Lower leg skin (tissue), 4 donors: ENCODE measurements at regions not wholly inside any gene's neighbourhood (a gene's known extent, or its start where the extent isn't known, plus 50 kb on each side); places are given as distances from the start of the nearest gene placed in this dataset.

ENCODE experiments used
- DNase-seq, 2 donors: peaks; one replicate each; pipeline ENCODE4 v3.0.0-alpha.2; 2019; ENCODE audit warnings: low spot score in 2 of 2
- H3K4me3 ChIP-seq: fragments of 200-600 bp; sonication (generic); 2 replicates; pipeline ENCODE4 v1.5.1; 2017; ENCODE audit warnings: mild to moderate bottlenecking, low read depth; ENCODE audit not compliant: poor library complexity, severe bottlenecking
- CTCF ChIP-seq, 3 donors: fragments of 450-650 bp; IDR thresholded peaks; one replicate each; pipeline ENCODE4 v1.5.1; 2016; ENCODE audit warnings: antibody characterized with exemption in 3 of 3, mild to moderate bottlenecking in 3 of 3, moderate library complexity in 2 of 3
- POLR2A ChIP-seq, 2 donors: fragments of 450-650 bp; IDR thresholded peaks; one replicate each; pipeline ENCODE4 v1.6.1; 2016 to 2017; ENCODE audit warnings: antibody characterized with exemption in 2 of 2, mild to moderate bottlenecking in 1 of 2, moderate library complexity in 1 of 2
- WGBS, 2 donors: methylation state at CpG; one replicate each; pipeline ENCODE4 v1.1.5; 2018; 5-methylcytosine and 5-hydroxymethylcytosine counted together
- intact Hi-C: fragments of 100-400 bp; cut with DNase I; formaldehyde crosslinking; loops from one replicate; pipeline ENCODE4 v1.15.0; 2023; ENCODE audit warnings: low total_unique reads

GRCh38 chr2:145729993-145730770, 1210.3 kb upstream of the ZEB2 start:
- no peak for TF ChIP-seq POLR2A (IDR thresholded peaks at IDR 0.05)
- no peak for TF ChIP-seq CTCF (IDR thresholded peaks at IDR 0.05)
- WGBS, 2 donors = 93 to 96% methylated on average over 5 of the region's 5 CpGs
- no peak for DNase-seq
- H3K4me3 ChIP-seq = no peak overlapping the region
- intact Hi-C loops = no loop called here

- intact Hi-C loops = no loop called here
- TF ChIP-seq POLR2A (IDR thresholded peaks at IDR 0.05) = no peak
- no peak for TF ChIP-seq CTCF (IDR thresholded peaks at IDR 0.05)
Measured at GRCh38 chr2:145729481-145729880, 1209.6 kb upstream of the ZEB2 start.

GRCh38 chr2:145728511-145728910, 1208.6 kb upstream of the ZEB2 start:
- DNase-seq = no peak
- 34 to 46% methylated on average over 1 of the region's 1 CpG for WGBS, 2 donors
- no peak overlapping the region for H3K4me3 ChIP-seq
- intact Hi-C loops = no loop called here
- no peak for TF ChIP-seq POLR2A (IDR thresholded peaks at IDR 0.05)
- TF ChIP-seq CTCF (IDR thresholded peaks at IDR 0.05) = no peak

More at GRCh38 chr2:145729481-145729880, 1209.6 kb upstream of the ZEB2 start:
- no peak overlapping the region for H3K4me3 ChIP-seq
- DNase-seq = no peak
- WGBS, 2 donors = 86 to 88% methylated on average over 5 of the region's 5 CpGs

- WGBS, 2 donors = 85 to 88% methylated on average over 3 of the region's 3 CpGs
- no peak for DNase-seq
- intact Hi-C loops = no loop called here
- H3K4me3 ChIP-seq = no peak overlapping the region
- no peak for TF ChIP-seq CTCF (IDR thresholded peaks at IDR 0.05)
- TF ChIP-seq POLR2A (IDR thresholded peaks at IDR 0.05) = no peak
Measured at GRCh38 chr2:145725876-145726275, 1206.0 kb upstream of the ZEB2 start.

GRCh38 chr2:145724311-145724898, 1204.5 kb upstream of the ZEB2 start:
- intact Hi-C loops = no loop called here
- WGBS, 2 donors = 37 to 61% methylated on average over 1 of the region's 1 CpG
- DNase-seq = no peak
- no peak overlapping the region for H3K4me3 ChIP-seq
- TF ChIP-seq CTCF (IDR thresholded peaks at IDR 0.05) = no peak
- no peak for TF ChIP-seq POLR2A (IDR thresholded peaks at IDR 0.05)
